Spleen (tissue), 7 donors: ENCODE measurements at regions not wholly inside any gene's neighbourhood (a gene's known extent, or its start where the extent isn't known, plus 50 kb on each side); places are given as distances from the start of the nearest gene placed in this dataset.

Experiments used
- POLR2A ChIP-seq, 3 donors: fragments of 450-650 bp; IDR thresholded peaks; one replicate each; pipeline ENCODE4 v1.5.1; 2017; ENCODE audit warnings: antibody characterized with exemption in 3 of 3, mild to moderate bottlenecking in 1 of 3
- TF ChIP-seq, protein P1 (sequence below), 11 experiments: fragments of 200-600 bp in 7 of 11; fragments of 450-650 bp in 4 of 11; sonication (generic) in 4 of 11; IDR thresholded peaks in 8 of 11; conservative IDR thresholded peaks in 3 of 11; 1 replicate in 7 of 11; 2 replicates in 4 of 11; pipeline versions ENCODE4 v1.4.0 to v1.8.0; 2016 to 2021; ENCODE audit warnings: antibody characterized with exemption in 11 of 11, inconsistent platforms in 4 of 11, mild to moderate bottlenecking in 1 of 11
- donor health status: DM: no; HTN: no; CAD: no; lungs with moderate emphysema.
- donor health status: DM: no; HTN: no; CAD: no.
- donor health status: DM: no; HTN: no; CAD: no.

- TF ChIP-seq, protein P1, sequence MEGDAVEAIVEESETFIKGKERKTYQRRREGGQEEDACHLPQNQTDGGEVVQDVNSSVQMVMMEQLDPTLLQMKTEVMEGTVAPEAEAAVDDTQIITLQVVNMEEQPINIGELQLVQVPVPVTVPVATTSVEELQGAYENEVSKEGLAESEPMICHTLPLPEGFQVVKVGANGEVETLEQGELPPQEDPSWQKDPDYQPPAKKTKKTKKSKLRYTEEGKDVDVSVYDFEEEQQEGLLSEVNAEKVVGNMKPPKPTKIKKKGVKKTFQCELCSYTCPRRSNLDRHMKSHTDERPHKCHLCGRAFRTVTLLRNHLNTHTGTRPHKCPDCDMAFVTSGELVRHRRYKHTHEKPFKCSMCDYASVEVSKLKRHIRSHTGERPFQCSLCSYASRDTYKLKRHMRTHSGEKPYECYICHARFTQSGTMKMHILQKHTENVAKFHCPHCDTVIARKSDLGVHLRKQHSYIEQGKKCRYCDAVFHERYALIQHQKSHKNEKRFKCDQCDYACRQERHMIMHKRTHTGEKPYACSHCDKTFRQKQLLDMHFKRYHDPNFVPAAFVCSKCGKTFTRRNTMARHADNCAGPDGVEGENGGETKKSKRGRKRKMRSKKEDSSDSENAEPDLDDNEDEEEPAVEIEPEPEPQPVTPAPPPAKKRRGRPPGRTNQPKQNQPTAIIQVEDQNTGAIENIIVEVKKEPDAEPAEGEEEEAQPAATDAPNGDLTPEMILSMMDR (IDR thresholded peaks at IDR 0.05 in 8 of 11, conservative IDR thresholded peaks at IDR 0.05 in 3 of 11), result no peak
- TF ChIP-seq POLR2A (IDR thresholded peaks at IDR 0.05), result no peak
Observed at GRCh38 chr20:24138951-24139350, 150.4 kb upstream of the GGTLC1 start.
